Hepatocyte (in vitro differentiated cells): ENCODE measurements at regions not wholly inside any gene's neighbourhood (a gene's known extent, or its start where the extent isn't known, plus 50 kb on each side); places are given as distances from the start of the nearest gene placed in this dataset.
"Not testable (repeated sequence)": the region's sequence is repeated elsewhere in the genome, so short reads cannot be mapped to it uniquely, and the experiment has no call there.

ENCODE experiments used
- DNase-seq: peaks from one replicate; pipeline ENCODE4 v3.0.0-alpha.2; 2016; ENCODE audit warnings: low spot score
- H2AFZ ChIP-seq: fragments of 200-600 bp; sonication (generic); 2 replicates; pipeline ENCODE4 v1.6.0; 2016; ENCODE audit warnings: antibody characterized with exemption, mild to moderate bottlenecking
- H3K27ac ChIP-seq: fragments of 200-600 bp; sonication (generic); 2 replicates; pipeline ENCODE4 v1.5.1; 2016; ENCODE audit warnings: mild to moderate bottlenecking
- H3K27me3 ChIP-seq: fragments of 200-600 bp; sonication (generic); 2 replicates; pipeline ENCODE4 v1.6.1; 2016
- H3K36me3 ChIP-seq: fragments of 200-600 bp; sonication (generic); replicated peaks from 2 replicates; pipeline ENCODE4 v1.5.1; 2016; ENCODE audit warnings: low read depth; ENCODE audit not compliant: insufficient read depth
- H3K4me1 ChIP-seq: fragments of 200-600 bp; sonication (generic); 2 replicates; pipeline ENCODE4 v1.5.1; 2016; ENCODE audit warnings: mild to moderate bottlenecking, moderate library complexity; ENCODE audit not compliant: insufficient read depth
- H3K4me2 ChIP-seq: fragments of 200-600 bp; sonication (generic); 2 replicates; pipeline ENCODE4 v1.6.0; 2016
- H3K4me3 ChIP-seq: fragments of 200-600 bp; sonication (generic); 2 replicates; pipeline ENCODE4 v1.5.1; 2016; ENCODE audit warnings: mild to moderate bottlenecking
- H3K79me2 ChIP-seq: fragments of 200-600 bp; sonication (generic); 2 replicates; pipeline ENCODE4 v1.6.0; 2017; ENCODE audit warnings: mild to moderate bottlenecking
- H3K9me2 ChIP-seq: fragments of 200-600 bp; sonication (generic); replicated peaks from 2 replicates; pipeline ENCODE4 v1.6.0; 2017; ENCODE audit warnings: mild to moderate bottlenecking; ENCODE audit not compliant: insufficient read depth
- H3K9me3 ChIP-seq: fragments of 200-600 bp; sonication (generic); 2 replicates; pipeline ENCODE4 v1.5.1; 2016; ENCODE audit warnings: low read depth, mild to moderate bottlenecking
- H4K20me1 ChIP-seq: fragments of 200-600 bp; sonication (generic); 2 replicates; pipeline ENCODE4 v1.6.0; 2016; ENCODE audit warnings: mild to moderate bottlenecking; ENCODE audit not compliant: insufficient read depth, poor library complexity, severe bottlenecking
- EZH2 ChIP-seq: fragments of 200-600 bp; sonication (generic); IDR thresholded peaks from 2 replicates; pipeline ENCODE4 v1.6.1; 2016; ENCODE audit warnings: antibody characterized with exemption, mild to moderate bottlenecking, borderline replicate concordance
- EZH2phosphoT487 ChIP-seq: fragments of 200-600 bp; sonication (generic); IDR thresholded peaks from one replicate; pipeline ENCODE4 v1.6.1; 2018; ENCODE audit warnings: antibody characterized with exemption, mild to moderate bottlenecking, low read depth, moderate library complexity; ENCODE audit not compliant: unreplicated experiment, severe bottlenecking
- WGBS: methylation state at CpG from one replicate; pipeline ENCODE4 v1.1.6; 2016; ENCODE audit warnings: low lambda C conversion rate; ENCODE audit errors: missing lambda C conversion rate; 5-methylcytosine and 5-hydroxymethylcytosine counted together
- TF ChIP-seq, protein P1 (sequence below): fragments of 200-600 bp; sonication (generic); IDR thresholded peaks from 2 replicates; pipeline ENCODE4 v1.5.1; 2016; ENCODE audit warnings: antibody characterized with exemption, mild to moderate bottlenecking; ENCODE audit not compliant: poor library complexity

DNA sequence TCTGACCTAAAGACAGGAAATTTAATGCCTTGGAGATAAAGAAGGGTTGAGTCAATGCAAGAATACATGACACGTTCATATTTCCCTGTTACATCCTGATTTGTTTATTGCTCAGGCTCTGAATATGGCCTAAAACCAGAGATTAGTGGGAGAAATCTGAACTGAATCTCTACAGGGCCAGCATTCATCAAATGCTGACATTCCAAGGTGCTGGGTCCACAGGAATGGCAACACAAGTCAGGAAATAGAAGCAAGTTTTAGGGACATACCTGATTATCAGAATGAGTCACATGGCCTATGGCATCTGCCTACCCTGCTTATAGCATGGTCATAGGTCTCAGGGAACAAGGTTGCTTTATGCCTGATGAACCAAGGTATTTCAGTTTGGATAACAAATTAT is 117.4 kb upstream of the CES5A start:
- Histone ChIP-seq H3K9me2 (no peaks in the 10 kb centered on the region), H3K9me3 (no peaks in the 10 kb centered on the region), H4K20me1 (no peaks in the 10 kb centered on the region), H2AFZ (no peak overlapping the region), H3K36me3 (no peaks in the 10 kb centered on the region), H3K27ac (no peak overlapping the region), H3K4me2 (no peak overlapping the region), H3K4me3 (no peak overlapping the region), H3K4me1 (no peaks in the 10 kb centered on the region), H3K27me3 (no peaks in the 10 kb centered on the region), H3K79me2 (no peaks in the 10 kb centered on the region)
- no peak for DNase-seq
- 54% methylated on average over 1 of the region's 1 CpG for WGBS
- TF ChIP-seq, protein P1, sequence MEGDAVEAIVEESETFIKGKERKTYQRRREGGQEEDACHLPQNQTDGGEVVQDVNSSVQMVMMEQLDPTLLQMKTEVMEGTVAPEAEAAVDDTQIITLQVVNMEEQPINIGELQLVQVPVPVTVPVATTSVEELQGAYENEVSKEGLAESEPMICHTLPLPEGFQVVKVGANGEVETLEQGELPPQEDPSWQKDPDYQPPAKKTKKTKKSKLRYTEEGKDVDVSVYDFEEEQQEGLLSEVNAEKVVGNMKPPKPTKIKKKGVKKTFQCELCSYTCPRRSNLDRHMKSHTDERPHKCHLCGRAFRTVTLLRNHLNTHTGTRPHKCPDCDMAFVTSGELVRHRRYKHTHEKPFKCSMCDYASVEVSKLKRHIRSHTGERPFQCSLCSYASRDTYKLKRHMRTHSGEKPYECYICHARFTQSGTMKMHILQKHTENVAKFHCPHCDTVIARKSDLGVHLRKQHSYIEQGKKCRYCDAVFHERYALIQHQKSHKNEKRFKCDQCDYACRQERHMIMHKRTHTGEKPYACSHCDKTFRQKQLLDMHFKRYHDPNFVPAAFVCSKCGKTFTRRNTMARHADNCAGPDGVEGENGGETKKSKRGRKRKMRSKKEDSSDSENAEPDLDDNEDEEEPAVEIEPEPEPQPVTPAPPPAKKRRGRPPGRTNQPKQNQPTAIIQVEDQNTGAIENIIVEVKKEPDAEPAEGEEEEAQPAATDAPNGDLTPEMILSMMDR = no peak
- TF ChIP-seq EZH2 (no peak), EZH2phosphoT487 (no peak)

DNA sequence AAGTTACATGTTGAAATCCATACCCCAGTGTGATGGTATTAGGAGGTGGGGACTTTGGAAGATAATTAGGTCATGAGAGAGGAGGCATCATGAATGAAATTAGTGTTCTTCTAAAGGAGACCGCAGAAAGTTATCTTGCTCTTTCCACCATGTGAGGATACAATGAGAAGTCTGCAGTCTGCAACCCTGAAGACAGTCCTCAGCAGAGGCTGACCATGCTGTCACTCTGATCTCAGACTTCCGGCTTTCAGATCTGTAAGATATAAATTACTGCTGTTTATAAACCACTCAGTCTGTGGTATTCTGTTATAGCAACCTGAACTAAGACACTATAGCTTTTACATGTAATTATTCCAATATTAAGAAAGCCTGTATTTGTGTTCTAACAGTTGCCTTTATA is 116.7 kb upstream of the CES5A start:
- Histone ChIP-seq H3K4me2 (no peak overlapping the region), H3K27ac (no peak overlapping the region), H3K9me3 (no peaks in the 10 kb centered on the region), H3K4me3 (no peak overlapping the region), H3K4me1 (no peaks in the 10 kb centered on the region), H3K79me2 (no peaks in the 10 kb centered on the region), H4K20me1 (no peaks in the 10 kb centered on the region), H2AFZ (no peak overlapping the region), H3K9me2 (no peaks in the 10 kb centered on the region), H3K27me3 (no peaks in the 10 kb centered on the region), H3K36me3 (no peaks in the 10 kb centered on the region)
- no peak for DNase-seq
- 84% methylated on average over 2 of the region's 2 CpGs for whole genome bisulfite sequencing
- TF ChIP-seq, protein P1 = no peak
- no peak for TF ChIP-seq EZH2
- no peak for TF ChIP-seq EZH2phosphoT487

DNA sequence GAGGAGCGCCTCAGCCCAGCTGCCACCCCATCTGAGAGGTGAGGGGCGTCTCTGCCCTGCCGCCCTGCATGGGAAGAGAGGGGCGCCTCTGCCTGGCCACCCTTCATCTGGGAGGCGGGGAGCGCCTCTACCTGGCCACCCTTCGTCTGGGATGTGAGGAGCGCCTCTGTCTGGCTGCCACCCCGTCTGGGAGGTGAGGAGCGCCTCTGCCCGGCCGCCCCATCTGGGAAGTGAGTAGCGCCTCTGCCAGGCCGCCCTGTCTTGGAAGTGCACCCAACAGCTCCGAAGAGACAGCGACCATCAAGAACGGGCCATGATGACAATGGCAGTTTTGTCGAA is 114.4 kb upstream of the CES5A start:
- Histone ChIP-seq H3K27me3 (no peaks in the 10 kb centered on the region), H3K79me2 (no peaks in the 10 kb centered on the region), H3K4me1 (no peaks in the 10 kb centered on the region), H3K4me3 (no peak overlapping the region), H3K9me2 (no peaks in the 10 kb centered on the region), H3K4me2 (no peak overlapping the region), H3K9me3 (no peaks in the 10 kb centered on the region), H2AFZ (no peak overlapping the region), H3K36me3 (no peaks in the 10 kb centered on the region), H4K20me1 (no peaks in the 10 kb centered on the region), H3K27ac (no peak overlapping the region)
- no peak for DNase-seq
- 97% methylated on average over 15 of the region's 18 CpGs for WGBS
- TF ChIP-seq EZH2phosphoT487 = no peak
- TF ChIP-seq, protein P1 = no peak
- TF ChIP-seq EZH2 = no peak

DNA sequence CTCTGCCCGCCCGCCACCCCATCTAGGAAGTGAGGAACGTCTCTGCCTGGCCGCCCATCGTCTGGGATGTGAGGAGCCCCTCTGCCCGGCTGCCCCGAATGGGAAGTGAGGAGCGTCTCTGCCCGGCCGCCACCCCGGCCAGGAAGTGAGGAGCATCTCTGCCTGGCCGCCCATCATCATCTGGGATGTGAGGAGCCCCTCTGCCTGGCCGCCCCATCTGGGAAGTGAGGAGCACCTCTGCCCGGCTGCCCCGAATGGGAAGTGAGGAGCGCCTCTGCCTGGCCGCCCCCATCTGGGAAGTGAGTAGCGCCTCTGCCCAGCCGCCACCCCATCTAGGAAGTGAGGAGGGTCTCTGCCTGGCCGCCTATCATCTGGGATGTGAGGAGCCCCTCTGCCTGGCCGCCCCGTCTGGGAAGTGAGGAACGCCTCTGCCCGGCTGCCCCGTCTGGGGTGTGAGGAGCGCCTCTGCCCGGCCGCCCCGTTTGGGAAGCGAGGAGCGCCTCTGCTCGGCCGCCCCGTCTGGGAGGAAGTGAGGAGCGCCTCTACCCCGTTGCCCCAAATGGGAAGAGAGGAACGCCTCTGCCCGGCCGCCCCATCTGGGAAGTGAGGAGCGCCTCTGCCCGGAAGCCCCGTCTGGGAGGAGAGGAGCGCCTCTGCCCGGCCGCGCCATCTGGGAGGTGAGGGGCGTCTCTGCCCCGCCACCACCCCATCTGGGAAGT is 113.8 kb upstream of the CES5A start:
- not testable (repeated sequence) for H3K36me3 ChIP-seq, H3K4me3 ChIP-seq, H3K4me2 ChIP-seq, H3K27me3 ChIP-seq, H3K27ac ChIP-seq, H2AFZ ChIP-seq, H4K20me1 ChIP-seq, H3K4me1 ChIP-seq, H3K9me3 ChIP-seq, H3K9me2 ChIP-seq, H3K79me2 ChIP-seq, DNase-seq
- WGBS = 96% methylated on average over 30 of the region's 48 CpGs
